Fibroblast of skin of right biceps (primary cell): ENCODE measurements at regions not wholly inside any gene's neighbourhood (a gene's known extent, or its start where the extent isn't known, plus 50 kb on each side); places are given as distances from the start of the nearest gene placed in this dataset.
"Not testable (repeated sequence)": the region's sequence is repeated elsewhere in the genome, so short reads cannot be mapped to it uniquely, and the experiment has no call there.

Source experiments
- DNase-seq: peaks from one replicate; pipeline ENCODE4 v3.0.0-alpha.2; 2013

GRCh38 chr18:63071701-63072141, 247.8 kb downstream of the BCL2 start:
- DNase-seq, result no peak

- DNase-seq, result no peak
These were observed 248.6 kb downstream of the BCL2 start for GRCh38 chr18:63070767-63071502.

- no peak for DNase-seq
These were observed 250.1 kb downstream of the BCL2 start for GRCh38 chr18:63069496-63069895.

- DNase-seq, result peak; percentile 10
These were observed 251.6 kb downstream of the BCL2 start for GRCh38 chr18:63067939-63068338.

- DNase-seq, result no peak
These were observed 254.4 kb downstream of the BCL2 start for GRCh38 chr18:63065172-63065571.

GRCh38 chr18:63063171-63063570, 256.4 kb downstream of the BCL2 start:
- peak; percentile 48 for DNase-seq

GRCh38 chr18:63062246-63062645, 257.3 kb downstream of the BCL2 start:
- DNase-seq, result peak; percentile 16

GRCh38 chr18:63061303-63061702, 258.3 kb downstream of the BCL2 start:
- DNase-seq, result no peak

- DNase-seq, result no peak
These were observed 261.0 kb downstream of the BCL2 start for GRCh38 chr18:63058521-63058920.

- DNase-seq, result no peak
These were observed 261.9 kb downstream of the BCL2 start for GRCh38 chr18:63057707-63058106.

- DNase-seq, result no peak
These were observed 264.5 kb downstream of the BCL2 start for GRCh38 chr18:63054901-63055584.

GRCh38 chr18:63051928-63052327, 267.6 kb downstream of the BCL2 start:
- DNase-seq, result no peak

GRCh38 chr18:63050667-63051395, 268.7 kb downstream of the BCL2 start:
- not testable (repeated sequence) for DNase-seq

GRCh38 chr18:63046375-63046774, 273.2 kb downstream of the BCL2 start:
- no peak for DNase-seq

GRCh38 chr18:63043516-63043915, 276.1 kb downstream of the BCL2 start:
- DNase-seq, result peak; percentile 56

- no peak for DNase-seq
These were observed 277.2 kb downstream of the BCL2 start for GRCh38 chr18:63042351-63042750.

GRCh38 chr18:63040788-63041410, 278.7 kb downstream of the BCL2 start:
- no peak for DNase-seq

- no peak for DNase-seq
These were observed 282.1 kb downstream of the BCL2 start for GRCh38 chr18:63037491-63037890.

- no peak for DNase-seq
These were observed 288.2 kb downstream of the BCL2 start for GRCh38 chr18:63031375-63031774.
